ENCODE measurements at regions not wholly inside any gene's neighbourhood (a gene's known extent, or its start where the extent isn't known, plus 50 kb on each side); places are given as distances from the start of the nearest gene placed in this dataset.
"Not testable (repeated sequence)": the region's sequence is repeated elsewhere in the genome, so short reads cannot be mapped to it uniquely, and the experiment has no call there.

DNA sequence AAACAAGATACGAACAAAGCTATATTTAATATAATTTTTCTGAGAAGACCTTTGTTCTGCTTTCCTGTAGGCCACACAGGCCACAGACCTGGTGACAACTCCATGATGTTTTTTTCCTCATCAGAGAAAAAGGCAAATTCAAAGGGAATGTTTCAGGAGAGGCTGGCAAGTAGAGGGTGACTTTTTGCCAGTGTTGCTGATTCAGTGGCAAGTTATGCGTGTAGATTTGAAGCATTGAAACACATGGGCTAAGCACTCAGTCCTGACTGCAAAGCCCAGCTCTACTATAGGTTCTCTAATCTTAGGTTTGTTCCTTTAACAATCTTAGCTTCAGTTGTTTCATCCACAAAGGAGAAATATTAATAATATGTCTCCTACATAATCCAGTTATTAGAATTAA, 499.8 kb downstream of the SUCLG1 start:
- no peak for DNase-seq

DNA sequence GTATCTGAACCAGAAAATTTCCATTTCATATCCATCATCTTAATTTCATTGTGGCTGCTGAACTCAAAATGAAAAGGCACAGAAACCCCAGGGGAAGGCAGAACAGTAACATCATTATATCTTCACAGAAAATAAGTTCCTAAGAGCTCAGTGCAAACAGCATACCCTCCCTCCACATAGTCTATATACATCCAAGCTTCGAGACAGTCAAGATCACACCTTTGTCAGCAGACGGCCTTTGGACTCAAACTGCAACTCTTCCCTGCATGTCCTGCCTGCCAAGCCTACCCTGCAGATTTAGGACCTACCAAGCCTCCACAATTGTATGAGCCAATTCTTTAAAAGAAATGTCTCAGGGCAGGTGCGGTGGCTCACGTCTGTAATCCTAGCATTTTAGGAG, 502.1 kb downstream of the SUCLG1 start:
- DNase-seq: no peak

DNA sequence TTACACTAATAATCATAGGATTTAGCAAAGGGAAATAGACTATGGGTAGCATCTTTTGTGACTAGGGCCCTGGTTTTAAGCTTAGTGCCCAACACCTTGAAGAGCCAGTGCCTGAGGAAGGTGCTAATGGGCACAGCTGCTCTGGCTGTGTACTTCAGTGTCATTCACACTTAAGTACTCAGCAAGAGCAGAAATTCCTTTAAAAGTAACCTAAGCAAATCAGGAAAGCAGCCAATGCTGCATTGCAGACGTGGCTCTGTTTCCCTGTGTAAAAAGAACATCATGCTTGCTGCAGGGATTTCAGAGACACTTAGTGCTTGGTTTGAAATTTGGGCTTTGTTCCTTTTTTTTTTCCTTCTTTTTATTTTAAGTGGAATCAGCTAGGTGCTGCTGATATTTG, 505.4 kb downstream of the SUCLG1 start:
- DNase-seq: no peak

DNA sequence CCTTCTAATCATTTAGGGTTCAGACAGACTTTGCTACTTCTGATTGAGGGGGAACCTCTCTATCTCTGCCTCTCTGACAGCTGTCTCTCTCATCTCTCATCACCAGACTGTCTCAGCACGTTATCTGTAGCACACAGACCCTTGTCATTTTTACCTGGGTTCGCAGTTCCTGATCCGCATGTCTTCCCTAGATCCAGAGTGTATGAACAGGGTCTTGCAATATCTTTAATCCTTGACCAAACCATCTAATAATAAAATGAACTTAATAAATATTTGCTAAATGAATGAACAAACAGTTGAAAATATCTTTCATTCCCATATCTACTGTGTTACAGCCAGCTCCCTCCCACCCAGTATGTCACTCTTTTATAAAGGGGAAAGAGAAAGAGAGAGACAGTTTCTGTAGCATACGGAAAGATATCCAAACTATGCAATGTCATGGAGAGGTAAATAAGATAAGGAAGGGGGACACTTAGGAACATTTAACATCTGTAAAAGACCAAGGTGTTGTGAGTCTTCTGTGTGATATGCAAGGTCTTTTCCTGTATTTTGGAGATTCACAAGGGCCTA, 507.6 kb downstream of the SUCLG1 start:
- DNase-seq: no peak

DNA sequence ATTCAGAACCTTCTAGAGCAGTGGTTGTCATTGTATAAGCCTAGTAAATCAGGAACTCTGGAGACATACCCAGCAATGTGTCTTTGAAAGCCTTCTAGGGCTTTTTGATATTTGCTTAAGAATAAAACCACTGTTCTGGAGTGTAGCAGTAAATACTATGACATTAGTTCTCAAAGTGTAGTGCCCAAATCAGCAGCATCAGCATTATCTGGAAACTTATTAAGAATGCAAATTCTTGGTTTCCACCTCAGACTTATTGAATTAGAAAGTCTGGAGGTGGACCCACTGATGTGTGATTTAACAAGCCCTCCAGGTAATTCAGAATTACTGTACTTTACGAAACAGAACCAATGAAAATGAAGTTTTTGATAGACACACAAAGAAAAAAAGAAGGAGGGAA, 509.7 kb downstream of the SUCLG1 start:
- DNase-seq: no peak

DNA sequence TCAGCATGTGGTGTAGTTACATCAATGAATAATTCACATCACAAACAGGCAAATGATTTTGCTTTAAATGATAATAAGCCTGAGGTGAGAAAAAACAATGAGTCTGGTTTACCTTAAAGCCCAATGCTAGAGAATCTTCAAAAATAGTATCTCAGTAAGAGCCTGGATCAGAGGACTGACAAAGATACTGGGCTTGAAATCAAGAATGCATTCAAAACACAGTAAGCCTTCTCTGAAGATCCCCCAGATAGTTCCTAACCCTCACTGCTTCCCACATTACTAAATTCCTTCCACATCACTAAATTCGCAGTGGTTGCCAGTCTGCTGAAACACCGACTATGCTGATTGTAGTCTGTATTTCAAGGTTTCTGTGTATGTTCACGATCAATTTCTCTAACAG, 514.9 kb downstream of the SUCLG1 start:
- DNase-seq: no peak

DNA sequence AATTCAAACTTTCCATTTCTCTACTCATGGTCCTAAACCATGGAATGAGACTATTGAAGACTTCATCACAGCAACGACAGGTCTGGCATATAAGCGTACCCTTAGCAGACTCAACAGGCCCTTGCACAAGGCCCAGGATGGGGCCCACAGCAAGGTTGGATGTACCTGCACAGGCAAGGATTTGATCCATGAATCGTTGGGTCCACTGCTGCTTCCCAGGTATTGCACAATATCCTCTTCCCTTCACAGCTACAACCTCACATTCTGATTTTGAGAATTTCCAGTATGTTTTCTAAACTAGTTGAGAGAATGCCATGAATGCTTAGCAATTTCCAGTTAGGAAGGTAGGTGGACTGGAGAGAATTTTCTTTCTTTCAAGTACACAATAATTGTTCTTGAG, 515.8 kb downstream of the SUCLG1 start:
- no peak for DNase-seq

DNA sequence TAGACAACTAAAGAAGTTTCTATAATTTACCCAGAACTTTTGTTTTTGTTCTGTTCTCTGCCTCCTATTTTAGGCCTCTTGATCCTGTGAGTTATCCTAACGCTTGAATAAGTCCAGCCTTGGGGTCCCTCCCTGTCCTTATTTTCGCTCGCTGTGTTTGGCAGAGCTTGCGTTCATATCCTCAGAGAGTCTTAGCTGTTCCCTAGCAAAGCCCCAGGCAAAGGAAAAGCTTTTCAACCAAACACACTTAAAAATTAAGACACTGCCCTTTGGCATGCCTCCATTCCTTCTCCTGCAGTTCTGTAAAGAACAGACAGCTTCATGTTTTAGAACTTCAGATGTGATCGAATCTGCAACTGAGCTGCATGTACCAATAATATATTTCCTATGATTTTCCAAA, 517.2 kb downstream of the SUCLG1 start:
- no peak for DNase-seq

DNA sequence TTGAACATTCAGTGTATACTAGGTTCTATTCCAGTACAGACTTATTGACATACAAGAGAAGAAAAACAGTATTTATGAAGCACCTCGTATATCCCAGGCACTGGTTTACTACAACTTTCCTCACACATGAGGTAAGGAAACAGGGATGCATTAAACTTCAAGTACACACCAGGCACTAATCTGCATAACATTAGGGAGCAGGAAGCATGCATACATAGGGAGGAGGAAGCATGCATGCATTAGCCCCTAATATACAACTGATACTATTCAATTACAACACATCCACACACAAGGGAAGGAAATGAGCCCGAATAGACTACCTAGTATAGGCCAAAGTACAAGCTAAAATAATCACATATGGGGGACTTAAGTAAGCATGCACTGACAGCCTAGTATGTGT, 525.3 kb downstream of the SUCLG1 start:
- DNase-seq: no peak

DNA sequence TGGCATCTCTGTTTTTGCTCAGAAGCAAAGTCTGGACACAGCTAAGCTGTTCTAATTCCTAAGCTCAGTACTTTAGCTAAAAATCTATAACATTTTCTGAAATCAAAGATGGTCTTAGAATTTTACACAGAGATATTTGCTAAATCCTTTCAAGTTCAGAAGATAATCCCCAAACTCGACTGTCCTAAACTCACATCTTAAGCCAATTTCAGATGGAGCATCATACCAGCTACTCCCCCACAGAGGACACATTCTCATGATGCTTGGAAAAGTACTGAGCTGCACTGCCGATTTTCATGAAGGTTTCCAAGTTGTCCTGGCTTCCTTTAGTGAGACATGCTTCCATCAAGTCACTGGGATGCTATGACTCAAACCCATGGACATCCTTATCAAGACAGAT, 535.5 kb downstream of the SUCLG1 start:
- DNase-seq: no peak

DNA sequence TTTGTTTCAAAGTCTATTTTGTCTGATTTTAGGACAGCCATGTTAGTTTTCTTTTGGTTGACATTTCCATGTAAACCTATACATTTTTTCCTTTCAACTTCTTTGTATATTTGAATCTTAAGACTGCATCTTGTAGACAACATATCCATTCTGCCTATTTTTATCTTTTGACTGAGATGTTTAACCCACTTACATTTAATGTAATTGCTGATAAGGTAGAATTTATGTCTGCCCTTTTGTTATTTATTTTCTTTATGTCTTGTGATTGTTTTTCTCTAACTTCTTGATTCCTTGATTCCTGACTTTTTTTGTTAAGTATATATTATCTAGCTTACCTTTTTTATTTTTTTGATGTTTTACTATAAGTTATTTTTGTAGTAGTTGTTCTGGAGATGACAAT, 542.5 kb downstream of the SUCLG1 start:
- no peak for DNase-seq

DNA sequence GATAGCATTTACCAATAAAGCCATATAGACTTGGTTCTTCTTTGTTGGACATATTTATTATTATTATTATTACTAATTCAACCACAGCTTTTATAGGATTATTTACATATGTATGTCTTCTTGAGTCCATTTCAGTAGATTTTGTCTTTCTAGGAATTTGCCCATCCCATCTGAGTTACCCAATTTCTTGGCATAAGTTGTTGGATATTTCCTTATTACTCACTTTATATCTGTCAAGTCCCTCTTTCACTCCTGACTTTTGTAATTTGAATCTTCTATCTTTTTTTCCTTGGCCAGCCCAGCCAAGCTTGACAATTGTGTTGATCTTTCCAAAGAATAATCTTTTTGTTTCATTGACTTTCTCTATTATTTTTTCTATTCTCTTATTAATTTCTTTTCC, 543.7 kb downstream of the SUCLG1 start:
- DNase-seq: no peak

DNA sequence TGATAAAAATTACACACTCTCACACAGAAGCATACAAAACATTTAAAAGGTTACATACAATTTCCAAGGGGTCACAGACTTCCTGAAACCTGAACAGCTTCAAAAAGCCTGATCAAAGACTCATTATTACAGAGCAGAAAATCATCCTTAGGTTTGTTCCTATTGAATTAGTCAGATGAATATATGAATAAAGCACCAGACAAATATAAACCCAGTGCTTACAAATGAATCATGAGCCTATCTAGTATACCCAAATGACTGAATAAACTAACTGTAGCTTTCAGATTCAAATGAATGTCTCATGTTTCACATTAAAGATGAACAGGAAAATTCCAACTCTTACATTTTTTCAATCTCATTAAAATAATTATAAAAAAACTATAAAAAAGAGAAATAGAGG, 550.3 kb downstream of the SUCLG1 start:
- DNase-seq: no peak

DNA sequence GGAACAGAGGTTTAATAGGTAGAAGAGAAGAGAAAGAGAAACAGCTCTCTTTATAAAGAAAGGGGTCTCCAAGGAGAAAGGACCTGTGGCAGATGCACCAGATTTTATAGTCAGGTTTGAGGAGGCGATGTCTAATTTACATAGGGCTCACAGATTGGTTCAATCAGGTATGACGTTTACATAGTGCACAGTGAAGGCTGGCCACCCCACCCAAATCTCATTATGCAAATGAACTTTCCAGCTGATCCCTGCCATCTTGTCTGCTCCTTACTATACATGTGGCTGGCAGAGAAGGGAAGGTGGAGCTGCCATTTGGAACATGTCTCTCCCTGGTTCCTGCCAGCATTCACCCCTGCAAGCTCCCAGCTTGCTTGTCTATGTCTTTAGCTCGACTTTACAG, 557.8 kb downstream of the SUCLG1 start:
- DNase-seq: no peak

DNA sequence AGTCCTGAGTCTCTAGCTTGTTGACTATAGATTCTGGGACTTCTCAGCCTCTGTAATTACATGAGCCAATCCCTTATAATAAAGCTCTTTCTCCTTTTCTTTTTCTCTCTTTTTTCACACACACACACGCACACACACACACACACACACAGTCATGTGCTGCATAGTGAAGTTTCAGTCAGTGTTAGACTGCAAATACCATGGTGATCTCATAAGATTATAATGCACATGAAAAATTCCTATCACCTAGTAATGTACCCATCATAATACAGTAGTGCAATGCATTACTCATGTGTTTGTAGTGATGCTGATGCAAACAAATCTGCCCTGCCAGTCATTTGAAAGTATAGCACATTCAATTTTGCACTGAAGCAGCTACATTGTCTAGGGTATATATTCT, 558.2 kb downstream of the SUCLG1 start:
- no peak for DNase-seq

DNA sequence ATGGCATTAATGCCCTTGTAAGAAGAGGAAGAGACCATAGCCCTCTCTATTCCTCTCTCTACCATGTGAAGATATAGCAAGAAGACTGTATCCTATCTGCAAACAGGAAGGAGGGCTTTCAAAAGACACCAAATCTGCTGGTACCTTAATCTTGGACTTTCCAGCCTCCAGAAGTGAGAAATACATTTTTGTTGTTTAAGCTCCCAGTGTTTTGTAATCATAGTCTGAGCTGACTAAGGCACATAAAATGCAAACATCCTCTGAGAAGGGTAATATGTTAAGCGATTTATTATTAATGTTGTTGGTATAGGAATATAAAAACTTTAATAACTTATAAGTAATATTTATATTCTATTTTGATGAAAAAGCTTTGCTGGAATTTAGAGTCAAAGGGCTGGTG, 559.8 kb downstream of the SUCLG1 start:
- DNase-seq: no peak

DNA sequence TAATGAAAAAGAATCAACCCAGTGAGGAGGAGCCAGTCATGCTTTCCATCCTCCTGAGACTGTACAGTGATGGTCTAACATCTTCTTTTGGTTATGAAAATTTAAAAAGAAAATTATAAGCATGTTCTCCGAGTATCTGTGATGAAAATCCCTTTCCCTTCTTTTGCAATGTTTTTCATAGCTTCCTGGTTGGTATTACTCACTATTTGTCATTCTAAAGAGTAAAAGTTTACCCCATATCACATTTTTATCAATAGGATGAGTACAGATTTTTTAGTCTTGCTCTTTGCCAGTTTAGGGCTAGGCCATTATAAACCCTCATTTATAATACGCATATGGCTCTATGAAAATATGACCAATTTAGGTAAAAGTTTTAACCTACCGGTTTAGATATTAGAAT, 564.1 kb downstream of the SUCLG1 start:
- no peak for DNase-seq

DNA sequence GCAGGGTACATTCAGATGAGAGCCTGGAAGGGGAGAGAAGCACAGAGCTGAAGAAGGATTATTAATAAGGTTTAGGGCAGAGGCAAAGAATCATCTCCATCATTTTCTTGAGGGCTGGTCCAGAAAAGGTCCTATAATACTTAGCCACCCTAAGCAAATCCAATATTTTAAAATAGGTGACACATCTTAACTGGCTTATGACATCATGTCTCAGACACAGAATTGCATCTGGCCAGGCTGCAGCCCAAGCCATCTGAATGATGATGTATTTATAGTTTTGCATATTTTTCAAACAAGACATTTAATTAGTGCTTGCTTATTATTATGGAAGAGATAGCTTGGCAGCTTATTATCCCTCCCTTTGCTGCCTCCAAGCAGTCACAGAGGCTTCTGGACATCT, 571.3 kb downstream of the SUCLG1 start:
- no peak for DNase-seq

DNA sequence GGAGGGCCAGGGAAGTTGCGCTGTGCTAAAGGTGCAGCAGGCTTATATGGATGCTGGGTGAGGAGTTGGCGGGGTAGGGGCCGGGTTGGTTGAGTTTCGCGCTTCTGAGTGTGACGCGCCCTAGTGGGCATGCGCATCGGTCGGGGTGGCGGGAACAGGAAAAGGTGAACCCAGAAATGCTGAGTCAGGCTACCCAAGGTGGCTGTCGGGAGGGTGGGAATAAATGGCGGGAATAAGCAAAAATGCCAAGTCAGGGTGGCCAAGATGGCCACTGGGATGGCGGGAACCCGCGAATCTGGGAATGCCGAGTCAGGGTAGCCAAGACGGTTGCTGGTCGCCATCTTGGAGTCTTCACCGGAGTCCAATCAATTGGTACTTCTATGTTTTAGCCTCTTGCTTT, 580.0 kb downstream of the SUCLG1 start:
- no peak for DNase-seq

DNA sequence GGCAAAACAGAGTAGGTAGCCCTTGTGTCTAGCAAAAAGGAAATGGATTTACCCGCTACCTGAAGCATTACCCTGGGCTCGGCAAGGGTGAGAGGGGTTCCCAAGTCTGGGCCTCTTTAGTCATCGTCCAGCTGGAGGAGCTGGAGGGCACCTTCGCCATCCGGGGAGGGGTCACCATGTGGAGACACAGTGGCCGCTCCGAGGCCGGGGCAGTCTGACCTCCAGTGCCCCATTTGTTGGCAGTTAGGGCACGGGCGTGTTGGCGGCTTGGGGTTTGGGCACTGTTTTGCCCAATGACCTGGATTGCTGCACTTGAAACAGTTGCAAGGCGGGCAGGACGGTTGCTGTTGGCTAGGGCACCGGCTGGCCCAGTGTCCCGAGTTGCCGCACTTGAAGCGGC, 581.8 kb downstream of the SUCLG1 start:
- DNase-seq: not testable (repeated sequence)

DNA sequence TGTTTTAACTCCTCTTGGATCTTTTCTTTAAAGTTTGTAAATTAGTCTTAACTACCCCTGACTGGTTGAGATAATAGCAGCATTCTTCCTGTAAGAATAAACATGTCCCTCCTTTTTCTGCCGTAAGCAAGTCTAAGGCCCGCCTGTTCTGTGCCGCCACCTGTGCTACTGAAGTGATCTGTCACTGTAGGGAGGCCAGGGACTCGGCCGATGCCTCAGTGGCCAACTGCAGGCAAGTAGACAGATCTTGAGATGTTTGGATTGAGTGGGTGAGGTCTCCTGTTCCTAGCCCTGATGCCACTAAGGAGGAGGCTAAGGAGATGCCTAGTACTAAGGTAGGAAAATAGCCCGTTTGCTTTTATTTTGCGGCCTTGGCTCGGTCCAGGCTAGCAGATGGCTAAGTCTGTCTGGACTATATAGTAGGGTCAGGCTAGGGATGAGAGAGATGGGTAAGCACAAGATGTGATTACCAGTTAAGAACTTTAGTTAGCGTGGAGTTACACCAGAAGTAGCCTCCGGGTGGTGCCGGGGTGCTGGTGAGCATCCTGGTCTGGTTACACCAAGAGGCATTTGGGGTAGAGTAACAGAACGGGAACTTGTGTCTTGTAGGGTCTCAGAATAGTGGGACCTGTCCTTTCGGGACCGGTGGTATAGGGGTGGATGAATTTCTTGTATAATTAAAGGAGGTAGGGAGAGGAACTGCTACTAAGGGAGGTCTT, 584.2 kb downstream of the SUCLG1 start:
- no peak for DNase-seq

DNA sequence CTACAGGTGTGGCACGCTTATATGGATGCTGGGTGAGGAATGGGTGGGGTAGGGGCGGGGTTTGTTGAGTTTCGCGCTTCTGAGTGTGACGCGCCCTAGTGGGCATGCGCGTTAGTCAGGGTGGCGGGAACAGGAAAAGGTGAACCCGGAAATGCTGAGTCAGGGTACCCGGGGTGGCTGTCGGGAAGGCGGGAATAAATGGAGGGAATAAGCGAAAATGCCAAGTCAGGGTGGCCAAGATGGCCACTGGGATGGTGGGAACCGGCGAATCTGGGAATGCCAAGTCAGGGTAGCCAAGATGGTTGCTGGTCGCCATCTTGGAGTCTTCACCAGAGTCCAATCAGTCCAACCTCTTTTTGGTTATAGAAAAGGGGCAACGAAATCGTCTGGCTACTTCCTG, 585.0 kb downstream of the SUCLG1 start:
- DNase-seq: no peak

DNA sequence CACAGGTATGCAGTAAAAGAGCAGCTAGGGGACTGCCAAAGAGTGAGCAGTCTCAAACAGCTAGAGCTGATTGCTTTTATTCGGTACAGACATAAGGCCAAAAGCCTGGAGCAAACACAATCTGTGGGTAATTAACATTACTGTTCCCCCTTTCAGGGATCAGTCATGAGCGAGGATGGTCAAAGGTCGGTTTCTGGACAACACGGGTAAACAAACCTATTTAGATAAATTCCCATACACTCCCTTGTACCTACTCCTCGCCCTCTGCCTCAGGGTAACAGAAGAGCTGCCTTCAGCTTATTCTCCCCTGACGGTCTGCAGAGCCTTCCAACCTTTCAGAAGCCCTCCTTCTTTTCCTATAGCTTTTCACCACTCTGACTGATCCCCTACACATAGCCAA, 586.0 kb downstream of the SUCLG1 start:
- DNase-seq: no peak

DNA sequence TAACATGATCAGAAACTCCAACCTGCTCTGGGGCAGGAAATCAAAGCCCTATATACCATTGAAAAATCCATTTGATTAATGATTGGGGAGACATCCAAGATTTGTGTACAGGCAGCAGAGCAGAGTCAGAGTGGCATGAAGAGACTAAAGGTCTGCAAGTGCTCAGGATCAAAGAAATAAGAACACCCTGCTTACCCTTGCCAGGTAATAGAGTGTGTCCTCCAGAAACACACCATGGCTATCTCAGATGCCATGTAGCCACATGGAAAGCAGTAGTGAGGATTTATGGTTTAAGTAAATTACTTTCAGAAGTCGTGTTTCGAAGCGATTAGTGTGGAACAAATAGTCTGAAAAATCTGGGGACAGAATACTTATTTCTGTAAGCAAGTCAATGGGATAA, 592.9 kb downstream of the SUCLG1 start:
- DNase-seq: no peak

DNA sequence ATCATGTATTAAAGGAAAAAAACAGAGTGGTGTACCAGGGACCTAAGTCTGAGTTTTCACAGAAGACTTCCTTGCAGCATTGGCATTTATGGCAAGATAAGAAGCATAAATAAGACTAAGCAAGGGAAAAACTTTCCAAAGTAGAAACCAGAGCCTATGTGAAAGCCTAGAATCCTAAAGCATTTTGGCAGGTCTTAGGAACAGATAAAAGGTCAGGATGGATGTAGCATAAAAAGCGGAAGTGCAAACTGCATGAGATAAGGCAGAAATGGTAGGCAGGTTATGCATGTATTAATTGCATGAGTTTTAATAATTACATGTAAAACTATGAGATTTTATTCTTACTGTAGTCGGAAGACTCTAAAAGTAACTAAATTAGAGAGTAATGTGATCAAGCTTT, 596.5 kb downstream of the SUCLG1 start:
- DNase-seq: no peak

Data from activated T-cell treated with anti-CD3 and anti-CD28 coated beads for 4 hours (primary cell).